GM20000 (cell line): ENCODE measurements at regions not wholly inside any gene's neighbourhood (a gene's known extent, or its start where the extent isn't known, plus 50 kb on each side); places are given as distances from the start of the nearest gene placed in this dataset.

Experiments used
- DNase-seq: peaks from one replicate; pipeline ENCODE4 v3.0.0; 2012; ENCODE audit warnings: low spot score
- TF ChIP-seq, protein P1 (sequence below): IDR thresholded peaks from 2 replicates; pipeline ENCODE4 v1.5.1; 2012; ENCODE audit warnings: mild to moderate bottlenecking, control low read depth; ENCODE audit errors: extremely low read depth, missing control alignments

DNA sequence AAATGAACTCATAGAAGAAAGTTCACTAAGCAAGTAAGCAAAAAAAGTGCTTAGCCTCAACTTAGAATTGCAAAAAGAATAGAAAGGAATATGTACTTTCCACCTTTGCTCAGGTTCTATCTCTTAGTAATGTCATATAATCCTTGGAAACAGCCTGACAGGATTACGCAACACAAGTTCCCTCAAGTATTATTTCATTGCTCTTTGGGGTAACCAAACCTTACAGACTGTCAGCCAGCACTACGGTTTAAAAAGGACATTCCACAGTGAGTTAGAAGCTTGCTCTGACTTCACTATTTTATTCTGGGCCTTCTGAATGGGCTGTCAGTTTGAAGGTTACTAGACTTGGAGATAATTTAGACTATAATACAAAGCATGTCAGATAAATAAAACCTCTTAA is 264.0 kb downstream of the ATXN7L3B start:
- DNase-seq = no peak
- TF ChIP-seq, protein P1, sequence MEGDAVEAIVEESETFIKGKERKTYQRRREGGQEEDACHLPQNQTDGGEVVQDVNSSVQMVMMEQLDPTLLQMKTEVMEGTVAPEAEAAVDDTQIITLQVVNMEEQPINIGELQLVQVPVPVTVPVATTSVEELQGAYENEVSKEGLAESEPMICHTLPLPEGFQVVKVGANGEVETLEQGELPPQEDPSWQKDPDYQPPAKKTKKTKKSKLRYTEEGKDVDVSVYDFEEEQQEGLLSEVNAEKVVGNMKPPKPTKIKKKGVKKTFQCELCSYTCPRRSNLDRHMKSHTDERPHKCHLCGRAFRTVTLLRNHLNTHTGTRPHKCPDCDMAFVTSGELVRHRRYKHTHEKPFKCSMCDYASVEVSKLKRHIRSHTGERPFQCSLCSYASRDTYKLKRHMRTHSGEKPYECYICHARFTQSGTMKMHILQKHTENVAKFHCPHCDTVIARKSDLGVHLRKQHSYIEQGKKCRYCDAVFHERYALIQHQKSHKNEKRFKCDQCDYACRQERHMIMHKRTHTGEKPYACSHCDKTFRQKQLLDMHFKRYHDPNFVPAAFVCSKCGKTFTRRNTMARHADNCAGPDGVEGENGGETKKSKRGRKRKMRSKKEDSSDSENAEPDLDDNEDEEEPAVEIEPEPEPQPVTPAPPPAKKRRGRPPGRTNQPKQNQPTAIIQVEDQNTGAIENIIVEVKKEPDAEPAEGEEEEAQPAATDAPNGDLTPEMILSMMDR = no peak

DNA sequence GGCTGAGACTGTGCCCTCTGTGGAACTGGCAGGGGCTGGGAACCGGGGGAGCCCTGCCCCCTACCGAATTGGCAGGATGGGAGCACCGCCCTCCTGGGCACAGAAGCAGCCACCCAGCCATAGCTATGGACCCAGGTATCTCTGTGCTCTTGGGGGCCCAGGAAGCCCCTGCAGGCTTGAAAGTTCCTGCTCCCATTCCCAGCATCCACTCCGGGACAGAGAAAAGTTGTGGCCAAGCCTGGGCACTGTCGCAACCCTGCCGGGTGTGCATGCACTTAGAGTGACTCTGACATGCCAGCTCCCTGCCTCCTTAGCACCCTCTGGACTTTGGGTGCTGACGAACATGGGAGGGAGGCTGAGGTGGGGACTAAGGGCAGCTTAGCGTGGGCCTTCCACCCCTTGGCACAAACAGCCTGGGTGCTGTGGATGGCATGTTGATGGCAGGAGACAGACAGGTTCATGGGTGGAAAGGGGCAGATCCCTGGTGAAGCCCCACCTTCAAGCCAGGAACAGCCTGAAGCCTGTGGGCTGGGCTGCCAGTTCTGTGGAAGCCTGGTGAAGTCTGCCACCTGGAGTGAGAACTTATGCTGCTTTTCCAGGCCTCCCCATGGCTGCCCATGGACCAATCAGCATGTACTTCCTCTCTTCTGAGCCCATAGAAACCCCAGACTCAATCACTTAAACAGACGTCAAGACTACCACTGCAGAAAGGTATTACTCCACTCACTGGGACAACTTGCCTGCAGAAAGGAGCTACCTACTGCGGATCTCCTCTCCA is 279.0 kb downstream of the ATXN7L3B start:
- TF ChIP-seq, protein P1 = no peak
- DNase-seq = no peak

DNA sequence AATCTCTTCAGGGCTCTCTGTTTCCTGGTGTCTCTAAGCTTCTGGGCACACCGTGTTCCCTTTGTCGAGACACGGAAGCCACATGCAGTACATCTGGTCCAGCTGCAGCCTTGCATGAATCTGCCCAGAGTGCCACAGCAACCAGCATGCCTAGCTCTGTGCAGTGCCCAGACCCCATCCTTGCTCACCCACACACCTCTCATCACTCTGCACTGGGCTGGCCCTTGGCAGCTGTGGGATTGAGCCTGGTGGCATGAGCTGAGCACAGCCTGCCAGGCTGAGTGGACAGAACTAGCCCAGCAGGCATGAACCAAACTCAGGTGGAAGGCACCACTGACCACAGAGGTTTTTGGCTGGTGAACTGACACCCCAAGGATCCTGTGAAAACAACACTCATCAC is 279.9 kb downstream of the ATXN7L3B start:
- TF ChIP-seq, protein P1 = no peak
- no peak for DNase-seq

DNA sequence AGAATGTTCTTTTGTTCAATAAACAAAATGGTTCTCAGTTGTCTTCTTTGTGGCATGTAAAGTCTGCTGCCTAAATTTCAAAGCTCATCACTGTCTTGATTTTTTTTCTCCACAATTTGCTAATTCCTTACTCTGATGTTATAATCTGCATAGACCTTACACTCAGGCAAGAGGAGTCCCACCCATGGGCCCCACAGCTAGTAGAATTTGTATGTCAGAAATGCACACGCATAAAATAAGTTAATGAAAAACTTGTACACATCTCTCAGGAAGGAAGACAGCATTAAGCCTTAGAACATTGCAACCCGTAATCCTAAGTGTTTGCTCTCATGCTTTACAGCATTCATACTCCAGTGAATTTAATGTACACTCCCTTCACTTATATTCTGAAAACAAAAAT is 280.8 kb downstream of the ATXN7L3B start:
- no peak for DNase-seq
- TF ChIP-seq, protein P1 = no peak

DNA sequence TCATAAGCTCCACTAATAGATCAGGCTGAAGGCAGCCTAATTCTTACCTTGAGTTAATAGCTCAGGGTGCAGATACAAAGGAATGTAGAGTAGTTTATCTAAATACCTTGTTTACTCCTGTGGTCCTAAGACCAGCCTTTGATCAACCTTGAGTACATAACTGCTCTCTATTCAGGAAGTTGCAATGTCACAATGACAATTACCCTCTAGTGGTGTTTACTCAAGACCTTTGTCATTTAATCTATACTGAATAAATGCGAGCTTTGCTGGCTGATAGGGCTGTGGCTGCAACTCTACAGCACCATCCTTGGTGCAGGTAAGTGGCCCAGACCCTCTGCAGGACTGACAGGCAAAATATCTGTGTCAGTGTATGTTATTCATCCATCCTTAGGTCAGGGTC is 282.7 kb downstream of the ATXN7L3B start:
- DNase-seq = no peak
- TF ChIP-seq, protein P1 = no peak

DNA sequence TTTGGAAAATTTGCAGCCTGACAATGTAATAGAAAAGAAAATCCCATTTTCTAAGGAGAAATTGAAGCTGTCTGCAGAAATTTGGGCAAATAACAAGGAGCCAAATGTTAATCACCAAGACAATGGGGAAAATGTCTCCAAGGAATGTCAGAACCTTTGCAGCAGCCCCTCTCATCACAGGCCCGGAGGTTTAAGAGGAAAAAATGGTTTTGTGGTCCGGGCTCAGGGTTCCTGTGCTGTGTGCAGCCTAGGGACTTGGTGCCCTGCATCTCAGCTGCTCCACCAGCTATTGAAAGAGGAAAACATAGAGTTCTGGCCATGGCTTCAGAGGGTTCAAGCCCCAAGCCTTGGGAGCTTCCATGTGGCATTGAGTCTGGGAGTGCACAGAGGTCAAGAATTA is 298.9 kb downstream of the ATXN7L3B start:
- no peak for DNase-seq
- TF ChIP-seq, protein P1 = no peak

DNA sequence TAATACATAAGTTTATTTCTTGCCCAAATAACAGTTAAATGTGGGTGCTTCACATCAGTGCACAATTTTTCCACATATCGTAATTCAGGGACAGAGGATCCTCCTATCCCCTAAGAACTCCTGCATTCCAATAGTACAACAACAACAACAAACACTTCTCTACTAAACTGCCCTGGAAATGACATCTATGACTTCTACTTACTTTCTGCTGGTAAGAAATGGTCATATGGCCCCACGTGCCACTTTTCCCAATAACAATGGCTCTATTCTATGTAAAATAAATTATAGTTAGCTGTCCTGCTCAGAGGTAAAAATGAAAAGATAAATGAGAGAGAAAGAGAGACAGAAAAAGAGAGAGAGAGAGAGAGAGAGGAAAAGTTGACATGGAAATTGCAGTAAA is 308.5 kb downstream of the ATXN7L3B start:
- DNase-seq = no peak
- TF ChIP-seq, protein P1 = no peak
